ENCODE measurements at regions not wholly inside any gene's neighbourhood (a gene's known extent, or its start where the extent isn't known, plus 50 kb on each side); places are given as distances from the start of the nearest gene placed in this dataset.

GRCh38 chr3:103365467-103365866 lies 930.7 kb downstream of the ZPLD1 start:
- TF ChIP-seq CTCF (optimal IDR thresholded peaks at IDR 0.05 in 1 of 3, IDR thresholded peaks at IDR 0.05 in 1 of 3, conservative IDR thresholded peaks at IDR 0.05 in 1 of 3; ENCODE audit: extremely low read depth in 1 of 3, insufficient read depth in 2 of 3, low read length in 3 of 3) (no peak), EZH2 (IDR thresholded peaks at IDR 0.05; ENCODE audit: low read length) (no peak)
